HG02970 (cell line): ENCODE measurements at regions not wholly inside any gene's neighbourhood (a gene's known extent, or its start where the extent isn't known, plus 50 kb on each side); places are given as distances from the start of the nearest gene placed in this dataset.

Experiments
- ATAC-seq: cut with Tn5 transposase; IDR thresholded peaks from one replicate; pipeline ENCODE4 v1.9.1; 2021; ENCODE audit warnings: mild to moderate bottlenecking, moderate library complexity, moderate number of reproducible peaks; ENCODE audit not compliant: unreplicated experiment, low FRiP score

GRCh38 chr12:88805286-88805685 is 225.0 kb upstream of the KITLG start:
- no peak for ATAC-seq

- no peak for ATAC-seq
These were observed 221.9 kb upstream of the KITLG start for GRCh38 chr12:88802096-88802706.

GRCh38 chr12:88801227-88802095 is 221.2 kb upstream of the KITLG start:
- ATAC-seq: no peak

GRCh38 chr12:88793096-88793495 is 212.8 kb upstream of the KITLG start:
- ATAC-seq: no peak

GRCh38 chr12:88790231-88790630 is 210.0 kb upstream of the KITLG start:
- no peak for ATAC-seq

GRCh38 chr12:88784166-88784565 is 203.9 kb upstream of the KITLG start:
- no peak for ATAC-seq

GRCh38 chr12:88782351-88782750 is 202.1 kb upstream of the KITLG start:
- ATAC-seq: no peak

- no peak for ATAC-seq
These were observed 201.6 kb upstream of the KITLG start for GRCh38 chr12:88781909-88782308.

- ATAC-seq: no peak
These were observed 197.8 kb upstream of the KITLG start for GRCh38 chr12:88778064-88778463.

- ATAC-seq: no peak
These were observed 195.5 kb upstream of the KITLG start for GRCh38 chr12:88775742-88776151.

- ATAC-seq: no peak
These were observed 187.4 kb upstream of the KITLG start for GRCh38 chr12:88767699-88768098.

GRCh38 chr12:88764781-88765480 is 184.7 kb upstream of the KITLG start:
- ATAC-seq: no peak

GRCh38 chr12:88763536-88764100 is 183.3 kb upstream of the KITLG start:
- ATAC-seq: no peak

GRCh38 chr12:88758176-88758575 is 177.9 kb upstream of the KITLG start:
- no peak for ATAC-seq

GRCh38 chr12:88756917-88757316 is 176.6 kb upstream of the KITLG start:
- no peak for ATAC-seq

- no peak for ATAC-seq
These were observed 175.9 kb upstream of the KITLG start for GRCh38 chr12:88756153-88756552.

- no peak for ATAC-seq
These were observed 173.4 kb upstream of the KITLG start for GRCh38 chr12:88753707-88754106.

- no peak for ATAC-seq
These were observed 172.8 kb upstream of the KITLG start for GRCh38 chr12:88753066-88753465.

GRCh38 chr12:88752183-88752582 is 171.9 kb upstream of the KITLG start:
- no peak for ATAC-seq

- no peak for ATAC-seq
These were observed 170.7 kb upstream of the KITLG start for GRCh38 chr12:88750867-88751543.
